ENCODE measurements at regions not wholly inside any gene's neighbourhood (a gene's known extent, or its start where the extent isn't known, plus 50 kb on each side); places are given as distances from the start of the nearest gene placed in this dataset.

- Histone ChIP-seq H3K27ac (no peak overlapping the region), H3K4me3 (no peak overlapping the region), H3K27me3 (no peaks in the 10 kb centered on the region), H3K36me3 (replicated peaks in 1 of 2; ENCODE audit: insufficient read depth in 1 of 2, low read depth in 2 of 2) (no peaks in the 10 kb centered on the region), H3K4me1 (no peaks in the 10 kb centered on the region), H3K9me3 (no peaks in the 10 kb centered on the region)
- intact Hi-C loops (cut with DNase I), result no loop called here
- DNase-seq (no peak), ATAC-seq (no peak)
- WGBS, 2 donors, result 61 to 73% methylated on average over 4 of the region's 4 CpGs
- TF ChIP-seq POLR2A (IDR thresholded peaks at IDR 0.05), result no peak
- TF ChIP-seq CTCF (IDR thresholded peaks at IDR 0.05), result no peak
Measured at GRCh38 chr7:131970602-131971001, 414.2 kb upstream of the PODXL start.

GRCh38 chr7:131969560-131969959 lies 413.1 kb upstream of the PODXL start:
- WGBS, 2 donors, result 89 to 92% methylated on average over 4 of the region's 4 CpGs
- intact Hi-C loops (cut with DNase I), result no loop called here
- Histone ChIP-seq H3K27me3 (no peaks in the 10 kb centered on the region), H3K36me3 (replicated peaks in 1 of 2; ENCODE audit: insufficient read depth in 1 of 2, low read depth in 2 of 2) (no peaks in the 10 kb centered on the region), H3K4me1 (no peaks in the 10 kb centered on the region), H3K9me3 (no peaks in the 10 kb centered on the region), H3K4me3 (no peak overlapping the region), H3K27ac (no peak overlapping the region)
- ATAC-seq (no peak), DNase-seq (no peak)
- TF ChIP-seq POLR2A (IDR thresholded peaks at IDR 0.05), result no peak

GRCh38 chr7:131967216-131967730 lies 410.8 kb upstream of the PODXL start:
- intact Hi-C loops (cut with DNase I), result no loop called here
- no peaks in the 10 kb centered on the region for H3K4me1 ChIP-seq
- H3K4me3 ChIP-seq, result no peak overlapping the region
- TF ChIP-seq POLR2A (IDR thresholded peaks at IDR 0.05) (no peak), CTCF (IDR thresholded peaks at IDR 0.05) (no peak)
- H3K27me3 ChIP-seq, result no peaks in the 10 kb centered on the region
- no peak for ATAC-seq
- 63 to 73% methylated on average over 2 of the region's 2 CpGs for WGBS, 2 donors
- no peak overlapping the region for H3K27ac ChIP-seq
- no peak for DNase-seq
- no peaks in the 10 kb centered on the region for H3K36me3 ChIP-seq (replicated peaks in 1 of 2; ENCODE audit: insufficient read depth in 1 of 2, low read depth in 2 of 2)
- no peaks in the 10 kb centered on the region for H3K9me3 ChIP-seq

GRCh38 chr7:131964203-131964602 lies 407.8 kb upstream of the PODXL start:
- no peaks in the 10 kb centered on the region for H3K36me3 ChIP-seq (replicated peaks in 1 of 2; ENCODE audit: insufficient read depth in 1 of 2, low read depth in 2 of 2)
- intact Hi-C loops (cut with DNase I), result no loop called here
- H3K4me1 ChIP-seq, result no peaks in the 10 kb centered on the region
- H3K9me3 ChIP-seq, result no peaks in the 10 kb centered on the region
- ATAC-seq (no peak), DNase-seq (no peak)
- no peaks in the 10 kb centered on the region for H3K27me3 ChIP-seq
- 89 to 93% methylated on average over 7 of the region's 7 CpGs for WGBS, 2 donors
- no peak for TF ChIP-seq CTCF (IDR thresholded peaks at IDR 0.05)
- no peak for TF ChIP-seq POLR2A (IDR thresholded peaks at IDR 0.05)
- H3K4me3 ChIP-seq, result no peak overlapping the region
- H3K27ac ChIP-seq, result no peak overlapping the region

GRCh38 chr7:131961054-131961680 lies 404.7 kb upstream of the PODXL start:
- TF ChIP-seq CTCF (IDR thresholded peaks at IDR 0.05) (no peak), POLR2A (IDR thresholded peaks at IDR 0.05) (no peak)

More at GRCh38 chr7:131961054-131961680, 404.7 kb upstream of the PODXL start:
- ATAC-seq (no peak), DNase-seq (no peak)
- WGBS, 2 donors, result 41 to 46% methylated on average over 10 to 11 of the region's 11 CpGs
- H3K36me3 ChIP-seq (replicated peaks in 1 of 2; ENCODE audit: insufficient read depth in 1 of 2, low read depth in 2 of 2), result no peaks in the 10 kb centered on the region
- no peaks in the 10 kb centered on the region for H3K9me3 ChIP-seq
- no peak overlapping the region for H3K4me3 ChIP-seq
- H3K27ac ChIP-seq, result no peak overlapping the region
- H3K4me1 ChIP-seq, result no peaks in the 10 kb centered on the region
- intact Hi-C loops (cut with DNase I), result no loop called here
- no peaks in the 10 kb centered on the region for H3K27me3 ChIP-seq

Measured in body of pancreas (tissue), 4 donors.